ENCODE measurements at regions not wholly inside any gene's neighbourhood (a gene's known extent, or its start where the extent isn't known, plus 50 kb on each side); places are given as distances from the start of the nearest gene placed in this dataset.

- H3K27me3 ChIP-seq: no peaks in the 10 kb centered on the region
- H3K4me3 ChIP-seq: no peak overlapping the region
- TF ChIP-seq CTCF (IDR thresholded peaks at IDR 0.05): no peak
- no peaks in the 10 kb centered on the region for H3K36me3 ChIP-seq
- no peak overlapping the region for H3K27ac ChIP-seq
- DNase-seq (ENCODE audit: low spot score): no peak
- H3K4me1 ChIP-seq: no peaks in the 10 kb centered on the region
- H3K9me3 ChIP-seq: no peaks in the 10 kb centered on the region
Measured at GRCh38 chr13:48181482-48182145, 51.4 kb upstream of the ITM2B start.

GRCh38 chr13:48178126-48178525 lies 54.9 kb upstream of the ITM2B start:
- no peak for DNase-seq (ENCODE audit: low spot score)
- H3K4me3 ChIP-seq: no peak overlapping the region
- no peak for TF ChIP-seq CTCF (IDR thresholded peaks at IDR 0.05)

GRCh38 chr13:48176781-48177180 lies 56.2 kb upstream of the ITM2B start:
- H3K27me3 ChIP-seq: no peaks in the 10 kb centered on the region
- no peak overlapping the region for H3K27ac ChIP-seq
- H3K4me3 ChIP-seq: no peak overlapping the region
- H3K36me3 ChIP-seq: no peaks in the 10 kb centered on the region
- H3K9me3 ChIP-seq: no peaks in the 10 kb centered on the region
- no peak for DNase-seq (ENCODE audit: low spot score)
- H3K4me1 ChIP-seq: no peaks in the 10 kb centered on the region
- TF ChIP-seq CTCF (IDR thresholded peaks at IDR 0.05): no peak

More at GRCh38 chr13:48178126-48178525, 54.9 kb upstream of the ITM2B start:
- no peaks in the 10 kb centered on the region for H3K27me3 ChIP-seq
- H3K9me3 ChIP-seq: no peaks in the 10 kb centered on the region
- no peaks in the 10 kb centered on the region for H3K4me1 ChIP-seq
- H3K27ac ChIP-seq: no peak overlapping the region
- H3K36me3 ChIP-seq: no peaks in the 10 kb centered on the region

DNA sequence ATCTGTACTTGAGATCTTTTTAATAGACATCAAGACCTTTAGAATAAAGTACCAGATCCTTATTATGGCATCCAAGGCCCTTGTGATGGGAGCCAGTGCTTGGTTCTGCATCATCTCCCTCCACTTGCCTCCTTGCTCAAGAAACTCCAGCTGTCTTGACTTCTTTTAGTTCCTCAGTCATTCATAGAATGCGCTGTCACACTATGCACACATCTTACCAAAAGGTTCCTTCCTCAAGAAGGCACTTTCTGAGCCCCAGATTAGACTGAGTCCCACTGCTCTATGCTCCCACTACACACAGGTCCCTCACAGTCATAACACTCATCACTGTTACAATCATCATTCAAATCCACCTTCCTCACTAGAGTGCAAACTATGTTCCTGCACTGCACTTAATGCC lies 57.8 kb upstream of the ITM2B start:
- DNase-seq (ENCODE audit: low spot score): no peak
- no peak overlapping the region for H3K4me3 ChIP-seq
- TF ChIP-seq CTCF (IDR thresholded peaks at IDR 0.05): no peak

DNA sequence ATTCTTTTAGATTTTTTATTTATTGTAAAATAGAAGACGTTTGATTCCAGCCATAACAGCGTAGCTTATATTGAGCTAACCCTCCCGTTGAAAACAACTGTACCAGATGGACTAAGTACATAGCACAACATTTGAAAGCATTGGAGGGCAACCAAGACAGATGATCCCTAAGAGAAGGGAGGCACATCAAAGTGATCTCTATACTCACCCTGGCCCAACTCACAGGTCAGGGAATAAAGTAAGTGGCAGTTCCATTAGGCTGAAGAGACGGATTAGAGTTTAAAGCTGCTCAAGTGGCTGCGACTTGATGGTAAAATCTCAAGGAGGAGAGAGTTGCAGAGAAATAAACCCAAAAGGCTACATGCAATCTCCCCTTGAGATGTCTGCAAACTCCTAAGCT lies 65.1 kb upstream of the ITM2B start:
- DNase-seq (ENCODE audit: low spot score): no peak
- Histone ChIP-seq H3K4me3 (no peak overlapping the region), H3K9me3 (no peaks in the 10 kb centered on the region), H3K27me3 (no peaks in the 10 kb centered on the region), H3K36me3 (no peaks in the 10 kb centered on the region), H3K4me1 (no peaks in the 10 kb centered on the region), H3K27ac (no peak overlapping the region)
- TF ChIP-seq CTCF (IDR thresholded peaks at IDR 0.05): no peak

More for the DNA sequence above, 57.8 kb upstream of the ITM2B start:
- no peaks in the 10 kb centered on the region for H3K4me1 ChIP-seq
- H3K27me3 ChIP-seq: no peaks in the 10 kb centered on the region
- H3K27ac ChIP-seq: no peak overlapping the region
- no peaks in the 10 kb centered on the region for H3K9me3 ChIP-seq
- no peaks in the 10 kb centered on the region for H3K36me3 ChIP-seq

GRCh38 chr13:48165727-48166126 lies 67.3 kb upstream of the ITM2B start:
- Histone ChIP-seq H3K27me3 (no peaks in the 10 kb centered on the region), H3K36me3 (no peaks in the 10 kb centered on the region), H3K27ac (no peak overlapping the region), H3K4me1 (peaks cover 0 to 9% of the 10 kb centered on the region in 2 donors), H3K9me3 (no peaks in the 10 kb centered on the region), H3K4me3 (no peak overlapping the region)
- no peak for DNase-seq (ENCODE audit: low spot score)
- no peak for TF ChIP-seq CTCF (IDR thresholded peaks at IDR 0.05)

Data from right atrium auricular region (tissue), 2 donors.